Activated naive CD4-positive, alpha-beta T cell (primary cell): ENCODE measurements at regions not wholly inside any gene's neighbourhood (a gene's known extent, or its start where the extent isn't known, plus 50 kb on each side); places are given as distances from the start of the nearest gene placed in this dataset.
"Not testable (repeated sequence)": the region's sequence is repeated elsewhere in the genome, so short reads cannot be mapped to it uniquely, and the experiment has no call there.

Source experiments
- DNase-seq, 4 experiments: peaks; one replicate each; lab custom pipeline; 2025; lab: John Stamatoyannopoulos, UW

DNA sequence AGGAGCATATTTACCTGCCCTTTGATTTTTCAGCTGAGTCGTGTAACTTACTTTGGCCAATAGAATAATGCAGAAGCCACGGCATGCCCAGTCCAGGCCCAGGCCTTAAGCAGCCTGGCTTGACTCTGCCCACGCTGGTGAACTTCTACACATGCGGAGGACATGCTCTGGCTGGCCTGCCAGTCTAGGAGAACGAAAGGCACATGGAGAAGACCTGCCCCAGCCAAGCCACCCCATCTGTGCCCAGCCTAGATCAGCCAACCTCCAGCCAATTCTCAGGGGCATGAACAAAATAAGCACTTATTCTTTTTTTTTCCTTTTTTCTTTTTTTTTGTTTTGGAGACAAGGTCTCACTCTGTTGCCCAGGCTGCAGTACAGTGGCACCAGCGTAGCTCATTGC lies 112.7 kb upstream of the NANOS1 start:
- no peak for DNase-seq

DNA sequence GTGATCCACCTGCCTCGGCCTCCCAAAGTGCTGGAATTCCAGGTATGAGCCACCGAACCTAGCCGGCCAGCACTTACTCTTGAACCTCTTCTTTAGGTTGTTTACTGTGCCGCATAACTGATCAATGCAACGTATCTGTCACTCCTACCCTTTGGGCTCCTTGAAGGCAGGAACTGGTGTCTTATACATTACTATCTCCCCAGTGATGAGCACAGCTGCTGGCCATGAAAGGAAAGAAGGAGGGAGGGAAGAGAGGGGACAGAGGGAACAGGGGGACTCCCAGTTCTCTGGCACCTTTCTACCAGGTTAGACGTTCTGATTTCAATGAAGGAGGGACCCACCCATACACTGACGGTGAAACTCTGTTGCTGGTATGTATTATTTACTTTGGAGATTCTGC lies 111.8 kb upstream of the NANOS1 start:
- no peak for DNase-seq

DNA sequence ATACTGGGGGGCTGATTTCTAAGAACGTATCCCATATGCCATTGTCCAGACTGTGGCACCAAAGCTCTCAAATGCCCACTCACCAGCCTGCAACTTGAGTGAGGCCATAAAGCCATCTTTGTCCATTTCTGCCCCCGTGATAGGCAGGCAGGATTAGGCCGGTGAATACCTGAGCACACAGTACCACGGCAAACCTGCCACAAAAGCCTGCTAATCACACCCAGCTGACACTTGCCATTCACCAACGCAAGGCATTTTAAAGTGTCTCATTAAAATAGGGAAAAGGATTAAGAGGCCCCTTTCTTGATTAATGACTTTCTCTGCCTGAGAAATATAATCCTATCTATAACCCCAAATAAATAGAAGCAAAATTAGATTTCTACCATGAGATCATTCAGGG lies 111.4 kb upstream of the NANOS1 start:
- DNase-seq: no peak

DNA sequence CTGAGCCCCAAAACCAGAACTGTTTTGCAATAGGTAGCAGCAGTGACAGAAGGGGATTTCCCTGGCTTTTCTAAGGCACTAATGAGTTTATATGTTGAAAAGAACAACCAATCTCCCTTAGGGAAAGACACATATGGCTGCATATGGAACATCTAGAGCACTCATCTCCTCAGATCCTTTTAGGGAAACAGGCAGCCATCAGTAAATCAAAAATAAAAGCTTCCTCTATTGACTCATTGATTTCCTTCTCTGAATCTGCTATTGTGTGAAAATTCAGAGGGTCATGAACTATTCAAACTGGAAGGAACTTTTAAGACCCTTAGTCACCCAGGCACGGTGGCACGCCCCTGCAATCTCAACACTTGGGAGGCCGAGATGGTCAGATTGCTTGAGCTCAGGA lies 110.9 kb upstream of the NANOS1 start:
- no peak for DNase-seq

DNA sequence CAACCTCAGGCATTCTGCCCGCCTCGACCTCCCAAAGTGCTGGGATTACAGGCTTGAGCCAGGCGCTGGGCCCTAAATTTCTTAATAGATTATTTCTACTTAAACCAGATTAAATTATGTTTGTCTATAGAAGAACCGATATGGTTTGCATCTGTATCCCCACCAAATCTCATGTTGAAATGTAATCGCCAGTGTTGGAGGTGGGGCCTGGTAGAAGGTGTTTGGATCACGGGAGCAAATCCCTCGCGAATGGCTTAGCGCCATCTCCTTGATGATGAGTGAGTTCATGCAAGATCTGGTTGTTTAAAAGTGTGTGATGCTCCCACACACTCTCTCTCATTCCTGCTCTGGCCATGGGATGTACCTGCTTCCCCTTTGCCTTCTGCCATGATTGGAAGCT lies 109.3 kb upstream of the NANOS1 start:
- DNase-seq: no peak

DNA sequence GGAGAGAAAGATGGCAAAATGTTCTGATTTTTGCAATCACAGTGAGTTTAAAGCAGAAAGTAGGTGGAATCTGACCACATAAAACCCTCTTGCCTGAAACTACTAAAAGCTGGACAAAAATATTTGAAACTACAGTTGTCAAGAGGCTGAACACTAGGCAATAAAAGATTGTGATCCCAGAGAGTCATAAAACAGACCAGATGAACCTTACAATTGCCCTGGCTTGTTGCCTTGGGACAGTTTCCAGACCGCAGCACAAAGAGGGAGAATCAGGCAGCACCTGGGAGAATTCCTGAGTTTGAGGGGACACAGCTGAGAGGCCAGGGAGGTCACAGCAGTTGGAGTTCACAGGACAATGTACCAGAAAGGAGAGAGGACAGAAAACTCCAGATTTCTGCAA lies 107.3 kb upstream of the NANOS1 start:
- DNase-seq: no peak

DNA sequence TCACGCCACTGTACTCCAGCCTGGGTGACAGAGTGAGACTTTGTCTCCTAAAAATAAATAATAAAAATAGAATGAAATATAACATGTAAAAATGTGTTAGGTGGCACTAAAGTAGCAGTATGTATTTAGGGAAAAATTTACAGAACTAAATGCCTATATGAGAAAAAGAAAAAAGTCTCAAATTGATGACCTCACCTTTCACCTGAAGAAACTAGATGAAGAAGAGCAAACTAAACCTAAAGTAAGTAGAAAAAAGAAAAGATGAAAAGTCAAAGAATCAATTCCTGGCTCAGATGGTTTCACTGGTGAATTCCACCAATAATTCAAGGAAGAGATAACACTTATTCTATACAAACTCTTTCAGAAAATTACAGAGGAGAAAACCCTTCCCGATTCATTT lies 106.5 kb upstream of the NANOS1 start:
- no peak for DNase-seq

DNA sequence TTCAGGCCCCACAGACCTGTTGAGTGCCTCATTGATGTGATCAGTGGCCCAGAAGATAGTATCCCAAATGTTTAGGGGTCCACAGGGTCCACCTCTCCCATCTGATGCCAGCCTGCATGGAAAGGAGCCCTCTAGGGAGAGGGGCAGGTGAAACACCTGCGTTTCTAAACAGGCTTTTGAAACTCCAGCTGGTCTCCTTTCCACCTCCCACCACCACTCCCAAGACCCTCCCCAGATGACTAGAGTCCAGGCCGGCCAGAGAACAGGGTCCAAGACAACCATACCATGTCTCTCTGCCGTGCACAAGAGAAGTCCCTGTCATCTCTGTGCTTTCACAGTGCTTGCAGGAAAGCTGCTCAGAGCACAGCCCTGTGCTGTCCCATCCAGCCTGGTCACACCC lies 105.0 kb upstream of the NANOS1 start:
- no peak for DNase-seq

DNA sequence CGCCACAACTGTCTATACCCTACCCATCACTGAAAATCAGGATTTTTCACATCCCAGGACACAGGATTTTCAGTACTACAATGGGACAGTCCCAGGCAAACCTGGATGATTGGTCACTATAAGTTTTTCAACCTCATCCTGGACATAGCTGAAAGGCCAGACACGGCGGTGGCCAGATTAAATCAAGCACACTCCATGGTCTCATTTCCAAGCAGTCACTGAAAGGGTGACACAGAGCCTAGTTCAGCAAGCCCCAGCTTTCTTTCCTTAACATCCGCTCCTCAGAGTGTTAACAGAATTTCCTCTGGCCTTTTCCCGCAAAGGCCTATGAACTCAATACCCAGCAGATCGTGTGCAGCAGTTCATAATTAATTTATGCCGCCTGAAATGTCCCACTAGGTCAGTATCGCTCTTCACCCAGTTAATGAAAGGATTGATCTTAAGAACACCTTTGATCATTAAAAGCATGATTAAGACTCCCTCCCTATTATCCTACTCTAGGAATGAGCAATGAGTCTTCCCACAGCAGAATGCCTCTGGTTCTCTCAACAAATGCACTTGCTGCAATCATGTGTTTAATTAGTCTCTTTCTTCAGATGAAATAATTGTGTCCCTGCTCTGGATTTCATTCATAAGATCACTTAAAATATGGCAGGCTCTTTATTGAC lies 104.0 kb upstream of the NANOS1 start:
- DNase-seq: no peak

DNA sequence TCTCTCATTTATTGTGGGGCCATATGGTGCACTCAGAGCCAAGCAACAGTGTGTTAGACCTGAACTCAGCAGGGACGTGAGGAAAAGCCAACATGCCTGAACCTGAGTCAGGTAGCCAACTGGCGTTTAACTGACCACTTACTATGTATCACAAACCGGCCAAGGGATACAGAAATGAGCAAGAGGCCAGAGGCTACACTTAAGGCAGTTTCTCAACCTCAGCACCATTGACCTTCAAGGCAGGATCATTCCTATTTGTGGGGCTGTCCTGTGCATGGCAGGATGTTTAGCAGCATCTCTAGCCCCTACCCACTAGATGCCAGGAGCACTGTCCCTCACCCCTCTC lies 103.5 kb upstream of the NANOS1 start:
- DNase-seq: no peak

DNA sequence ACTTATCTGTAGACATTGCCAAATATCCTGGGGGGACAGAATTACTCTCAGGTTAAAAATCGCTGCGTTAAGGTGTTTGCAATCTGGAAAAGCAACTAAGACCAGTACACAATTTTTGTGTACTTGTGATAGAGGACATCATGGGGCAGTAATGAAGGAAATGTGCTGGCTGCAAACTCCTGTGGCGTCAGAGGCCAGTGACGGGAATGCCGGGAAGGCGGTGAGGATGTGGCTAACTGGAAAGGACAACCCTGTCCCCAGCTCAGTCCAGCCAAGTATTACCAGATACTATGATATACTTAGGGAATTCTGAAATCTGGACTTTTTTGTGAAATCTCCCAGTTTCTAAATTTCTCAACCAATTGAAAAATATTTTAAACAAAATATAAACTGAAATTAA lies 103.1 kb upstream of the NANOS1 start:
- DNase-seq: no peak

DNA sequence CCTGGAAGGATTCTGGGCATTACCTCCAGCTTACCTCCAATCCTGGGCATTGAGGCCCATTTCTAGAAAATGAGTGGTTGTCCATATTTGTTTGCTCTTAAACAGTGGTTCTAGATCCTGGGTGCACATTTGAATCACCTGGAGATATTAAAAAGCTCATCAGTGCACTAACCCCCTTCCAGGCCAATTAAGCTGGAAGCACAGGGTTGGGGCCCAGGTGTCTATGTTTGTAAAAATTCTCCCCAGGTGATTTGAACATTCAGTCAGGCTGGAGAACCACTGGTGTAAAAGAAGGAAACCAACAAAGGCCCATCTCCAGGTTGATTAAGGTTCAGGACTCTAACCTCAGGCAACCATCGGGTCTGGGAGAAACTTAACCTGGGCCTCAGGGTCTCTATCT lies 102.6 kb upstream of the NANOS1 start:
- no peak for DNase-seq

DNA sequence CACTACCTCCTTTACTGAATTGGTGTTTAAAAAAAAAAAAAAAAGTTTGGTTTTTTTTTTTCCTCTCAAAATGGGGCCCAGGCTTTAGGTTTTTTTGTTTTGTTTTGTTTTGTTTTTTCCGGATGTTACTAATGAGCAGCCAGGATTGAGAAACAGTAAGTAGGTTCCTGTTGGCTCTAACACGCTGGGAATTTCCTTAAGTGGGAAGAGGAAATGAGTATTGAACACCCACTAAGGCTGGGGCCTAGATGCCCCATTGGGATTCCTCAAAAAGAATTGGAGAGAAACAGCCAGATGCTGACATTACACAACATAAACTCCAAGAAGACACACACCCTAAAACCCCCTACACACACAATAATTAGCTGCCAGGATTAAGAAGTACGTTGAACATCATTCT lies 102.2 kb upstream of the NANOS1 start:
- no peak for DNase-seq

DNA sequence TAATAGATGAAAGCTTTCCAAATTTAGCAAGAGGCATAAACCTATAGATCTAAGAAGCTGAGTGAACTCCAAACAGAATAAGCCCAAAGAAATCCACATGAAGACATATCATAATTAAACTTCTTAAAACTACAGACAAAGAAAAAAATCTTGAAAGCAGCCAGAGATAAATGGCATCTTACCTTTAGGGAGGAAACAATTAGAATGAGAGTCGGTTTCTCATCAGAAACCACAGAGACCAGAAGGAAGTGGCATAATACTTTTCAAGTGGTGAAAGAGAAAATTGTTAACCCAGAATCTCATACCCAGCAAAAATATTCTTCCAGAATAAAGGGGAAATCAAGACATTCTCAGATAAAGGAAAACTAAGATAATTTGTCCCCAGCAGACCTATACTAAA lies 98.9 kb upstream of the NANOS1 start:
- DNase-seq: no peak

DNA sequence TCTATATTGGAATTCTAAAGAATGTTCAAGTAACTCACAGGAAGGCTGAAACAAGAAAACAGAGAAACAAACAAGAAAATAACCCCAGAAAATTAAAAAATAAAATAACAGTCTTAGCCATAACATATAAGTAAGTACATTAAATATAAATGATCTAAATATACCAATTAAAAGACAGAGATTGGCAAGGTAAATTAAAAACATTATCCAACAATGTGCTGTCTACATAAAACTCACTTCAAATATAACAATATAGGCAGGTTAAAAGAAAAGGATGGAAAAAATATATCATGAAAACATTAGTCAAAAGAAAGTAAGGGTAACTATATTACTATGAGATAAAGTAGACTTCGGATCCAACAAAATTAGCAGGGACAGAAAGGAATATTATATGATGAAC lies 98.1 kb upstream of the NANOS1 start:
- no peak for DNase-seq

DNA sequence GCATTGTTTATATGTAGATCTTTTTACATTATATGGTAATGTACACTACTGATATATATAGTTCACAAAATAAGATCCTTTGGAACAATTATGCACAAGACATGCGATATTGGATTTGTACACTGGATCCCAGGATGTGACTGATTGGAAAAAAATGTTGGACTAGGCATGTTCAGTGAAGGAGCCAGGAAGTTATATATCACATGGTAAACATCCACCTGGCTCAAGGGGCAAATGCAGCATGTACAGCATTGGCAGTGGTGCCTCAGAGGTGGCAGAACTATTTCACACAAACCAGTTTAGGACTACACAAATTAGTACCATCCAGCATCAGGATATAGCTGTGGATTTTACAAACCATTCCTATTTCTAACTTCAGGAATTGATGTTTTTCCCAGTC lies 97.4 kb upstream of the NANOS1 start:
- DNase-seq: not testable (repeated sequence)

DNA sequence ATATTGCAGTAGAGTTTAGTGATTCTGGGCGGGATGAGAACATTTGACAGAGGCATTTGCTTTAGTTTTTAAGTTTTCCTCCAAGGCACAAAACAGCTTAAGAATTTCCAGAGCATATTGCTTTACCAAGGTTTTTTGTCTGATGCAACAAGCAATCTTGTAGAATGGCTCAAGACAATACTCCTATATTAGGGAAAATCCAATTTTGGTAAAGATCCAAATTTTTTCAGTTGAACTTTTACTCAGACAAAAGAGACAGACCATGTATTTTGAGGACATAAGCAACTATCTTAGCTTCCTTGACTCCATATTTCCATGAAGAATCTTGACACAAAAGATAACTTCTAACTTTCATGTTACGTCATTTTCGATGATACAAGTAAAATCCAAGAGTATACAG lies 92.3 kb upstream of the NANOS1 start:
- no peak for DNase-seq

DNA sequence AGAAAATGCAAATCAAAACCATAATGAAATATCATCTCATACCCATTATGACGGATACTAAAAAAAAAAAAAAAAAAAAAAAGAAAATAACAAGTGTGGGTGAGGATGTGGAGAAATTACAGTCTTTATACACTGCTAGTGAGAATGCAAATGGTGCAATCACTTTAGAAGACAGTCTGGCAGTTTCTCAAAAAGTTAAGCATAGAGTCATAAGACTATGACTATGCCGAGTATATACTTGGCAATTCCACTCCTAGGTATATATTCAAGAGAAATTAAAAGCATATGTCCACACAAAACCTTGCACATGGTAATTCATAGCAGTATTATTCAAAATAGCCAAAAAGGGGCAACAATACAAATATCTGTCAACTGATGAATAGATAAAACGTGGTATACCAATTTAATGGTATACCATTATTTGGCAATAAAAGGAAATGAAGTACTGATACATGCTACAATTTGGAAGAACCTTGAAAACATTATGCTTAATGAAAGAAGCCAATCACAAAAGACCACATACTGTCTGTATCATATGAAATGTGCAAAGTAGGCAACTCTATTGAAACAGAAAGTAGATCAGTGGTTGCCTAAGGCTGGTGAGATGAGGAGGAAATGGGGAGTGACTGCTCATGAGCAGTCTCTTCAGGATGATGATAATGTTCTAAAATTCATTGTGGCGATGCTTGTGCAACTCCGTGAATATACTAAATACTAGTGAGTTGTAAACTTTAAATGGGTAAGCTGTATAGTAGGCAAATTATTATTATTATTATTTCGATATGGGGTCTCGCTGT lies 90.1 kb upstream of the NANOS1 start:
- no peak for DNase-seq

DNA sequence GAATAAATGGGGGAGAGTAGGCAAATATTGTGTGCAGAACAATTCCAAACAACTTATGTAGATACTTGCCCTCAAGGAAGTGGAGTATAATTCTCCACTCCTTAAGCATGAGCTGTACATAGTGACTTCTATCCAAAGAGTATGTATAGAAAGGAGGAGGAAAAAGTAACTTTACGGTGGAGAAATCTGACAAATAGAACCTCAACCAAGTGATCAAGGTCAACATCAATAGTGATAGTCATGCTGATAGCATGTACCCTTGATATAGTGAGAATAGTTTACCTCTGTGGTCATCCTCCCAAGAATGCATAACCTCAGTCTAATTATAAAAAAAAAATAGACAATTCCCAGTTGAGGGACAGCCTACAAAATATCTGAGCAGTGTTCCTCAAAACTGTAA lies 89.1 kb upstream of the NANOS1 start:
- DNase-seq: no peak

DNA sequence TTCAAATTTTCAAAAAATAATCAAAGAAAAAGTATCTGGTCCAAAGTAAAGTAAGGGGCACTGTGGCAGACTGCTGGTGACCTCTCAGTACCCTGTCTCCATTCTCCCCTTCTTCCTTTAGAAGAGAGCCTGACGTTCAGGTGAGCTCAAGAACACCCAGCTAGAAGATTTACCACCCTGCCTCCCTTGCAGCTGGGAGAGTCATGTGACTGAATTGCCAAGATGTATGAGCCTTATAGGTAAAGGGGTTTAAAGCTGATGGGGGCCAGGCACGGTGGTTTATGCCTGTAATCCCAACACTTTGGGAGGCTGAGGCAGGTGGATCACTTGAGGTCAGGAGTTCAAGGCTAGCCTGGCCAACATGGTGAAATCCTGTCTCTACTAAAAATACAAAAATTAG lies 86.3 kb upstream of the NANOS1 start:
- no peak for DNase-seq

DNA sequence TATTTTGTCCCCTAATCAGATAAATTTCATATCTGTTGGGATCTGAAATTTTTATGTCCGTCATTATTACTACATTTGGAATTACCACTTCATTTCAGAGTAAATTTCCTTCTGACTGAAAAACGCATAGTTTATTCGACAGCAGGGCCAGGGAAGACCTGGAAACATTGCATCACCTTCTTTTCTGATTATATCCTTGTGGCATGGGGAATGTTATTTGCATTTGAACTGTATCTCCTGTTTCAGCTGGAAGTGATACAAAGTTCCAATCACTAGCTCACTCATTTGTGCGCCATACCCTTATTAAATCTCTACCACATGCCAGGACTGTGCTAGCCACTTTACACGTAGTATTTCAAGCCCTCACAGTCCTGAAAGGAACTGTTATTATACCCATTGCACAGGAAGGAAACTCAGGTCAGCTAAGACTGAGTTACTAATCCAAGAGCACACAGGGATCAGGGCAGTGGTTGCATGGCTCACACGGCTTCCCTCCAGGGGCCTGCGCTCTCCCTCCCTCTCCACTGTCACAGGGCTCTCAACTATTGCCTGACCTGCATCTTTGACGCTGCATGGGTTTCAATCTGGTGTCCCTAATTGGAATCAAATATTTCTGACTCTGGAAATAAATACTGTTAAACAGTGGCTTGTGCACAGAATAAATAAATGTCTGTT lies 84.4 kb upstream of the NANOS1 start:
- DNase-seq: no peak

DNA sequence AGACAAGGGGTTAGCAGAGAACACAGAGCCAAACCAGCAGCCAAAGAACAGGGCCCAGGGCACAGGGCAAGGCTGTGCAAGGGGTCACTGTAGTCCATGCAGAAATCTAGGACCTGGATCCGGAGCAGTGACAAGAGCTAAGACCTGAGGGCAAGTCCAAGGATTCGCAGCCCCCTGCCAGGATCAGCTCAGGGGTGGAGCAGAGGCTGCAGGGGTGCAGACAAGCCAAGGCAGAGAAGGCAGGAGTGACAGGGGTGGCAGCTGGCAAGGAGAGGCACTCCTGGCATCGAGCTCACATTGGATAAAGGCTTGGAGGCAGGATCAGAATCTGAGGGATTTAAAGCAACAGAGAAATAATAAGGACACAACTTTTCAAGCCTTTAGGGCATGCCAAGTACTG lies 80.7 kb upstream of the NANOS1 start:
- DNase-seq: no peak

DNA sequence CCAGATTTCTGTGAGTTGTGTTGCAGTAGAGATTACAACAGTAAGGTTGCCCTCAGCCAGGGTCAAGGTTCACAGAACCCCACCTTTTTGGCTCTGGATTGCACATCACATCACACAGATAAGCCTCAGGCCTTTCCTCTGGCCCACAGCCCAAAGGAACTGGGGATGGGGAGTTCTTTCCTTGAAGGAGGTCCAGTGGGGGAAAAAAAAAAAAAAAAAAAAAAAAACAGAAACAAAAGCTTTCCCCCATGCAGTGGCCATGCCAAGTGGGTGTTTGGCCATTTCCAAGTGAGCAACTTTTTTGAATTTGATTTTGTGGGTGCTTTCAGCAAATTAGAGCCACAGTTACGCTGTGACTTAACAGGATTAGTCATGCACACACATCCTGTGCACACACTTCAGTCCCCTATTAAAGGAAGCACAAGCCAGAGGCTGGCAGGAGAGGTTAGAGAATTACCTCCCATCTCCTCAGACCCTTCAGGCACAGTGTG lies 79.3 kb upstream of the NANOS1 start:
- DNase-seq: no peak
